ENCODE measurements at regions not wholly inside any gene's neighbourhood (a gene's known extent, or its start where the extent isn't known, plus 50 kb on each side); places are given as distances from the start of the nearest gene placed in this dataset.

- no peak for DNase-seq (ENCODE audit: low read depth, low spot score)
These were observed 325.1 kb upstream of the ZNF32 start for GRCh38 chr10:43973801-43974200.

DNA sequence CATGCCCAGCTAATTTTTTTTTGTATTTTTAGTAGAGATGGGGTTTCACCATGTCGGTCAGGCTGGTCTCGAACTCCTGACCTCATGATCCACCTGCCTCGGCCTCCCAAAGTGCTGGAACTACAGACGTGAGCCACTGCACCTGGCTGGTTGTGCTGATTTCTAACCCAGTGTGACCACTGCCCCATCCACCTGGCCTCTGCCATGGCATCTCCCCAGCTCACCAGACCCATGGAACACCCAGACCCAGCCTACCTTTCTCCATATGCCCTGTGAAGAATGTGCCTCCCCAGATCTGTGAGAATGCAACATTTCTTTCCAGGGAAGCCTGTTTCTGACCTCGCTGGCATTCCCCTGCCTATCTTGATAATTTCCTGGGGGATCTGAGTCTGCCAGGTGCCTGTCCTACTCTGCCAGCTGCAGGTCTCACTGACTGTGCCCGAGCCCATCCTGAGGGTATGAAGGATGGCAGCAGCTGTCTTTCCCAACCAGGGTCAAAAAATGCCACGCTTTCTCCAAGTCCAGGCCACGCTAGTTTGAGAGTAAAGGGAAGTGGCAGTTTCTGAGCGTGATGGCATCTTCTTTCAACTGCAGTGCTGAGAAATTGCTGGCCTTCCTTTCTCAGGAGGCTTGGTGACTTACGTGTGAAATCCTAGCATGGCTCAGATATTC lies 324.4 kb upstream of the ZNF32 start:
- no peak for DNase-seq (ENCODE audit: low read depth, low spot score)

DNA sequence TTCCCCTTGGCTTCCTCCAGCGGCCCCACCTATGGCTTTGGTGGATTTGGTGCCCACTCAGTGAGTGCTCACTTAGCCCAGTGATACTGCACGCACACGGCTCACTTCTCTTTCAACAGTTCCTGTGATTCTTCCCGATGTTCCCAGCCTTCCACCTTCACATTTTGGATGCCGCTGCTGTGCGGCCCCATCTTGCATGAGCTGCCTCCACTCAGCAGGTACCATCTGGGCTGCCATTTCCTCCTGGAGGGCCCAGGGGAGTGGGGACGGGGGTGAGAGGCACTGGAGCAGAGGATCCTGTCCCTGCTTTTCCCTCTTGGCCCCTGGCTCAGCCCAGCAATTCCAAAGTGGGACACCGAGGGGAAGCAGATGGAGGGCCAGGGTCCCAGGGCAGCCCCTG lies 323.3 kb upstream of the ZNF32 start:
- DNase-seq (ENCODE audit: low read depth, low spot score), result no peak

DNA sequence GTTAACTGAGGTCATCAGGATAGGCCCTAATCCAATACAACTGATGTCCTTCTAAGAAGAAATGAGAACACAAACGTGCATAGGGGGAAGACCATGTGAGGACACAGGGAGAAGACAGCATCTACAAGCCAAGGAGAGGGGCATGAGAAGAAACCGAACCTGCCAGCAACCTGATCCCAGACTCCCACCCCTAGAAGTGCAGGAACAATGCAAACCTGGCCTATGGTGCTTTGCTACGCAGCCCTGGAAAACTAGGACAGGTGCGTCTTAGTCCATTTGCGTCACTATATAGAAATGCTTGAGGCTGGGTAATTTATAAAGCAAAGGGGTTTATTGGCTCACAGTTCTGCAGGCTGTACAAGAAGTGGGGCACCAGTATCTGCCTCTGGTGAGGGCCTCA lies 322.6 kb upstream of the ZNF32 start:
- DNase-seq (ENCODE audit: low read depth, low spot score), result no peak

DNA sequence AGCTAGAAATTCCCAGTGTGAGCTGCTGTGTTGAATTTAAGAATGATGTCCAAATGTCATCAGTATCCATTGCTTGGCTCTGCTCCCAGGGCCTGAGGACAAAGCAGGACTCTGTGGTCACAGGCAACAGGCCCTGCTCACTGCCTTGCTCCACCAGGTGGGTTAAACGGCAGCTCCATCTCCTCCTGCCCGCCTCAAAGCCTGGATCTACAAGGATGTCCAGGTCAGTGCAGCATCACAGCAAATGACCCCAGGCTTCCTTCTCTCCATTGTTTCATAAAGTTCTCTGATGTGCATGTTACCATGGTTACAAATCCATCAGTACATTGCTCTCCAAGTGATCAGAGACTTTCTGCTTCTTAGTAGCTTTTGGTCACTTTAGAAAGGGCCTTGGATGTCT lies 322.0 kb upstream of the ZNF32 start:
- no peak for DNase-seq (ENCODE audit: low read depth, low spot score)

DNA sequence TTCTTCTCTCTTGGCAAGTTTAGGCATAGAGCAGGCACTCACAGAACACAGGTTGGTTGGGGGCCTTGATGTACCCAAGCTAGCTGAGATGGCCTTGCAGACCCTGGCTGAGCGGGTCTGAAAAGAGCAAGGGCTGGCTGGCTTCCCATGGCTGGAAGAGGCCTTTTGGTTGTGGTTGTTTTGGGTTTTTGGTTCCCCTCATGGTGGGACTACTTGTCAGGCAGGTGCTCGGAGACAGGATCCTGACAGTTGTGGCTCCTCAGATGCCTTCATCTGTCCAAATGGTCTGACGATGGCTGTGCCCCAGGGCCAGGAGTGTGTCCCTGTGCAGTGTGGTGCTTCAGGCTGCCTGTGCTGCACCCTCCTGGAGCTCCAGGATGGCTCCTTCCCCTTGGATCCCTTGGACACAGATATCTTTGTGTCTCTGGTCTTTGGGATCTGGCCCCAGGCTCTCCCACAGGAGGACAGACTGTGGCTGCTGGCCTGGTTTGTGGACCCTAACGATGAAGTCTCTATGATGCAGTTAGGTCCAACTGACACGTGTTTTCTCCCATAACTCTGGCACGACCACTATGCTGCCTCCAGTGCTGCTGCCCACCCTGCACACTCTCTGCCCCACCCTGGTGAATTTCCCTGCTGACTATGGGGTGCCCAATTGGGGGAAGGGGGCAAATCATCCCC lies 321.5 kb upstream of the ZNF32 start:
- DNase-seq (ENCODE audit: low read depth, low spot score), result no peak

- no peak for DNase-seq (ENCODE audit: low read depth, low spot score)
These were observed 320.8 kb upstream of the ZNF32 start for GRCh38 chr10:43969506-43969905.

DNA sequence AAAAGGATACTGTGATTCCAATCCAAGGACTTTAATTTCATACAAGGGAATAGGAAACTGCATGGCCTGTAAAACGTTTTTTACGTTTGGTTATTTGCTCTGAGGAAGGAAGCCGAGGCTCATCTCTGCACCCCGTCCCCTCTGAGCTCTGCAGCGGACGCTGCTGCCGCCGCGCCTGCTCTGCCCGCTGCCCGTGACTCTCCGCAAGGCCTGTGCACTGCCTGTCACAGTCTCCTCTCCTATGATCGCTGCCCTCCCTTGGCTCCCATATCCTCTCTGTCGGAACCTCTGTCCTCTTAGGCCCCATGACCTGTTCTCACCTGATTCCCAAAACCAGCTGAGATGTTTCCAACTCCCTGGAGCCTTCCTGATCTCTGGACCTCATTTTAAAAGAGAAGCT lies 320.3 kb upstream of the ZNF32 start:
- DNase-seq (ENCODE audit: low read depth, low spot score), result no peak

GRCh38 chr10:43968076-43968475 lies 319.4 kb upstream of the ZNF32 start:
- no peak for DNase-seq (ENCODE audit: low read depth, low spot score)

DNA sequence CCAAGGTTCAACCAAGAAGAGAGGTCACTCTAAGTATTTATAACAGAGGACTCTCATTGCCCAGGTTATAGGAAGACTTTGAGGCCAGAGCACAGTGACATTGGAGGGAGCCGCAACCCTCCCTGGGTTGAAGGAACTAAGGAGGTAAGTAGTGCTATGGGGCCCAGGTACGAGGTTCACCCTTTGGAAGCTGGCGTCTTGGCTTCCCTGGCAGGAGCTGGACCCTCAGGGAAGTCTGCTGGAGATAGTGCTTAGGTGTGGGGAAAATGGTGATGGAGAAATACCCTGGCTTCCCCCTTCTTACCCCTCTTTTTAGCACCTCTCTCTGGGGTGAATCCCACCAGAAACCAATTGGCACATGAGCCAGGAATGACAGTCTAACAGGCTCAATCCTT lies 317.9 kb upstream of the ZNF32 start:
- no peak for DNase-seq (ENCODE audit: low read depth, low spot score)

DNA sequence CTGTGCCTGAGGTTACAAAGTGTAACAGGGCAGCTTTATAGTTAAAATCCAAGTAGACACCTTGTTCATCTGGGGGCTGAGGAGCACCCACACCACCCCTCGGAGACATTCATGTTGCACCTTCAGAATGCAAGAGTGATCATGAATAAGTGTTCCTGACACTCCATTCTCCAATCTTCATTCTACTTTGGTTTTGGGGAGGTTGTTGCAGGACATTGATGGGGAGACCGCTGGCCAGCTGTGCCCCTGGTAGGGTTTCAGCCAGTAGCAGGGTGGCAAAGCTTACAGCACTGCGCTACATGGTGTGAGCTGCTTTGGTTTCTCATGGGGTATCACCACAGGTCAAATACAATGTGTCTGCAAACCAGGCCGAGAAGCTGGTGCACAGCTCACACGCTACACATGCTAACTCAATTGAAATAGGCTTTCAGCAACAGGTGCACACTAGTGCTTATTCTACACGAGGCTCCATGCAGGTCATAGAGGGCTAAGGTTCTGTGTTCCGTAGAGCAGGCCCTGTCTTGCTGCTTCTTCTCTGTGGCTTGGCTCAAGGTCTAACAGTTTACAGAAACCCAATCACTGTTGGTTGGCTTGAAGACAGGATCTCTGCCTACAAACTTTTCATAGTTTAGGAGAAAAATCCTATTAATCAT lies 317.4 kb upstream of the ZNF32 start:
- DNase-seq (ENCODE audit: low read depth, low spot score), result no peak

DNA sequence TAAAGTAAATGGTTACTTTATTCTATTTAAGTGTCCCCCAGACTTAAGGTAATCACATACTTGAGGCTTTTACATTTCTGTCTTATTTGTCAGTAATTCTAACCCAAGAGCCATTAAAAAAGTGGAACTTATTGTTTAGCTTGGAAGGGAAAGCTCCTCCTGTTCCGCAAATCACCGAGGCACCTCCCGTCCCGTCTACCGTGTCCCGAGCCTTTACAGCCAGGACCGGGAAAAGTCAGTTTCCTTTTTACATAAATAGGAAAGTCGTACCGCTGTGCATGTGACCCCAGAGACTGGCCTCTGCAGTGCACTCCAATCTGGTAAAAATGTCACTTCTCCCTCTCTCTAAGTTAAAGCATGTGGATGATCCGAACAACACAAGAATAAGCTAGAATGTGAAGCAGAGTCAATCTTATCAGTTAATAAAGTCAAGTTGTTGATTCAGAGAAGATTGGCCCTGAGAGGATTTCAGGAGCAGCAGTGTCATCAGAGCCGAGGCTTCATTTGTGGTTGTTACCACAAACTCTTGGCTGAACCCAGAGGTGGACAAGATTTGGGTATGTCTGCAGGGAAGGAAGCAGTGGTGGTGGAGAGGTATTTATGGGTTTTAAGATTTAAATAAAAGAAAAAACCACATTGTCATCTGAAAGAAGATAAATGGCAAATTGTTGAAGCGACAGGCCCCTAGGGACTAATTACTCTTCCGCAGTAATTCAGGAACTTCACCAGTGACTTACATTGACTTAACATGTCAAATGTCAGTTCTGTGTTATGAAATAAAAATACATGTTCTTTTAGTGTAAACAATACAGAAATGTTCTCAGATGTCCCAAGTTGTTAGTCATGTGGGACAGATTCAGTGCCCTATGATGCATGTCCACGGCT lies 316.6 kb upstream of the ZNF32 start:
- no peak for DNase-seq (ENCODE audit: low read depth, low spot score)

GRCh38 chr10:43964486-43964885 lies 315.8 kb upstream of the ZNF32 start:
- DNase-seq (ENCODE audit: low read depth, low spot score), result no peak

GRCh38 chr10:43963793-43964425 lies 315.2 kb upstream of the ZNF32 start:
- DNase-seq (ENCODE audit: low read depth, low spot score), result no peak

- no peak for DNase-seq (ENCODE audit: low read depth, low spot score)
These were observed 314.7 kb upstream of the ZNF32 start for GRCh38 chr10:43963379-43963778.

DNA sequence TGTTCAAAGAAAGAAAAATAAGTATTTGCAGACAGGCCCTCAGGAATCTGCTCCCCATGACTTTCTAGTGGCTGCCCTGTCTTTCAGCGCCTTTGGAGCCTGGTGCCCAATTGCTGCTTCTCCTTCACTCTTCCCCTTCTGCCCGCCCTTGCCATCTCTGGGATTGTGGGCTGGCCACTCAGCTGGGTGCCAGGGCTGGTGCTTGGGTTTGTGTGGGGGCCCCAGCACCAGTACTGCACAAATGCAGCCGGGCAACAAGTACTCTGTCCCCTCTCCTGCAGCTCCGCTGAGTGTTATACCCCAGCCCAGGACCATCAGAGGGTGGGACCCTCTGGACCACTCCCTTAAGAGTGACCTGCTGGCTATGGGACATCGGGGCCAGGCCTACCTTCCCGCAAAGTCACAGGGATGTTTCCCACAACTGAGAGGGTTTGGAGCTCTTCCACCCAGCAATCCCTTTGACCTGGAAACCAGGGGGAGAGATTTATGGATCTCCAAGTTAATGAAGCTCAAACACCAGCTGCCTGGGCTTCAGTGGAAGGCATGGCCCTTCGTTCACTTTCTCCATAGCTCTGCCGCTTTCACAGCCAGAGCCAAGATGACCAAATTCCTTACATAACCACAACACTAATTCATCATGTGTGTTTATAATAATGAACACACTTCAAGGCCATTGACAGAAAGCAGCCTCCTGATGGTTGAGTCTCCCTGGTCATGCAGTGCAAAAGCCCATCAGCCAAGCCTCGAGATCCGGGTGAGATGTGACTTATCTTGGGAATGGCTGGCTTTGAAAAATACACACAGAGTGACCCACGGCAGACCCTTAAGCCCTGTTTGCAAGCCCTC lies 313.9 kb upstream of the ZNF32 start:
- DNase-seq (ENCODE audit: low read depth, low spot score), result no peak

GRCh38 chr10:43961523-43962345 lies 313.1 kb upstream of the ZNF32 start:
- DNase-seq (ENCODE audit: low read depth, low spot score), result no peak

DNA sequence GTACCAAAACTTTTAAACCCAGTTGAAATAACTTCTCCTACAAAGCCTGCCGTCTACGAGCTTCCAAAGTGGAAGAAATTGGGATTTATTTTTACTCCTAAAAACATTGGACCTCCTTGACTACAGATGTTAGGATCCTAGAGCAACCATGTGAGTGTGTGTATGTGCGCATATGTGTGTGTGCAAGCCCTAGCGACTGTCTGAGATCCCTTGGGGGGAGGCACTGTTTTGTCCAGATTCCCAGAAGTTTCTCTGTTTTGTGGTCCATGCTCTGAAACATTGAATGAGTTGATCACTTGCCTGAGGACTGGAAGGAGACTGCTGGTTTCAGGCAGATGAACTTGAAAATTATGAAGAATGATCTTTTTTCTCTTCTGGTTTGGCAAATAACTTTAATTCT lies 312.3 kb upstream of the ZNF32 start:
- DNase-seq (ENCODE audit: low read depth, low spot score), result no peak

- no peak for DNase-seq (ENCODE audit: low read depth, low spot score)
These were observed 311.8 kb upstream of the ZNF32 start for GRCh38 chr10:43960477-43960876.

GRCh38 chr10:43960135-43960415 lies 311.4 kb upstream of the ZNF32 start:
- no peak for DNase-seq (ENCODE audit: low read depth, low spot score)
